SH-SY5Y (cell line): ENCODE measurements at regions not wholly inside any gene's neighbourhood (a gene's known extent, or its start where the extent isn't known, plus 50 kb on each side); places are given as distances from the start of the nearest gene placed in this dataset.

Experiments
- GATA2 ChIP-seq: IDR thresholded peaks from 2 replicates; pipeline ENCODE4 v1.6.1; 2011; ENCODE audit warnings: mild to moderate bottlenecking, low read depth, low read length
- GATA3 ChIP-seq: IDR thresholded peaks from 2 replicates; pipeline ENCODE4 v1.6.1; 2011; ENCODE audit warnings: low read depth, mild to moderate bottlenecking, low read length, moderate library complexity

- TF ChIP-seq GATA2 (no peak), GATA3 (no peak)
Observed at GRCh38 chr2:215876139-215876936, 137.0 kb downstream of the MREG start.
